ENCODE measurements at regions not wholly inside any gene's neighbourhood (a gene's known extent, or its start where the extent isn't known, plus 50 kb on each side); places are given as distances from the start of the nearest gene placed in this dataset.

- ATAC-seq (ENCODE audit: low FRiP score in 2 of 2) = peak in 1 of 2 donors; percentile 46
- no peak for TF ChIP-seq POLR2AphosphoS5 (IDR thresholded peaks at IDR 0.05)
- no peak for TF ChIP-seq CTCF (IDR thresholded peaks at IDR 0.05)
- no peak for TF ChIP-seq POLR2A (IDR thresholded peaks at IDR 0.05)
- no peak for TF ChIP-seq EP300 (IDR thresholded peaks at IDR 0.05)
- peaks cover 0 to 10% (median 6%) of the 10 kb centered on the region in 4 donors for H3K4me1 ChIP-seq
- WGBS, 2 donors = 56 to 64% methylated on average over 3 of the region's 3 CpGs
- H3K27me3 ChIP-seq = no peaks in the 10 kb centered on the region
- H3K4me3 ChIP-seq = no peak overlapping the region
- no peak overlapping the region for H3K27ac ChIP-seq
- H3K9me3 ChIP-seq = no peaks in the 10 kb centered on the region
- no peaks in the 10 kb centered on the region for H3K36me3 ChIP-seq
- DNase-seq = no peak
Observed at GRCh38 chr17:63250830-63251229, 195.3 kb downstream of the CYB561 start.

- peak in 1 of 2 donors; percentile 83 for DNase-seq
- H3K9me3 ChIP-seq = no peaks in the 10 kb centered on the region
- H3K4me1 ChIP-seq = peaks cover 0 to 4% (median 0%) of the 10 kb centered on the region in 4 donors
- H3K27me3 ChIP-seq = no peaks in the 10 kb centered on the region
- WGBS, 2 donors = 51 to 100% methylated on average over 3 of the region's 3 CpGs
- TF ChIP-seq CTCF (IDR thresholded peaks at IDR 0.05) (no peak), POLR2A (IDR thresholded peaks at IDR 0.05) (no peak), EP300 (IDR thresholded peaks at IDR 0.05) (no peak), POLR2AphosphoS5 (IDR thresholded peaks at IDR 0.05) (no peak)
- H3K4me3 ChIP-seq = no peak overlapping the region
- ATAC-seq (ENCODE audit: low FRiP score in 2 of 2) = peak; percentile 21 to 89
- no peaks in the 10 kb centered on the region for H3K36me3 ChIP-seq
- H3K27ac ChIP-seq = no peak overlapping the region
Observed at GRCh38 chr17:63258785-63259184, 187.3 kb downstream of the CYB561 start.

- H3K9me3 ChIP-seq = no peaks in the 10 kb centered on the region
- H3K4me3 ChIP-seq = no peak overlapping the region
- no peak for TF ChIP-seq EP300 (IDR thresholded peaks at IDR 0.05)
- no peak for TF ChIP-seq CTCF (IDR thresholded peaks at IDR 0.05)
- no peaks in the 10 kb centered on the region for H3K36me3 ChIP-seq
- no peak for DNase-seq
- WGBS, 2 donors = 87% methylated on average over 5 of the region's 5 CpGs
- peaks cover 0 to 4% (median 0%) of the 10 kb centered on the region in 4 donors for H3K4me1 ChIP-seq
- no peak overlapping the region for H3K27ac ChIP-seq
- no peaks in the 10 kb centered on the region for H3K27me3 ChIP-seq
- no peak for ATAC-seq (ENCODE audit: low FRiP score in 2 of 2)
Observed at GRCh38 chr17:63262751-63263476, 183.2 kb downstream of the CYB561 start.

GRCh38 chr17:63265526-63265925 is 180.6 kb downstream of the CYB561 start:
- Histone ChIP-seq H3K36me3 (no peaks in the 10 kb centered on the region), H3K27me3 (no peaks in the 10 kb centered on the region), H3K9me3 (no peaks in the 10 kb centered on the region), H3K27ac (no peak overlapping the region), H3K4me3 (no peak overlapping the region), H3K4me1 (no peaks in the 10 kb centered on the region)
- no peak for ATAC-seq (ENCODE audit: low FRiP score in 2 of 2)
- no peak for TF ChIP-seq CTCF (IDR thresholded peaks at IDR 0.05)
- TF ChIP-seq POLR2A (IDR thresholded peaks at IDR 0.05) = no peak
- no peak for TF ChIP-seq POLR2AphosphoS5 (IDR thresholded peaks at IDR 0.05)
- TF ChIP-seq EP300 (IDR thresholded peaks at IDR 0.05) = no peak
- DNase-seq = no peak

GRCh38 chr17:63267846-63268245 is 178.3 kb downstream of the CYB561 start:
- TF ChIP-seq POLR2A (IDR thresholded peaks at IDR 0.05) = no peak
- Histone ChIP-seq H3K4me3 (no peak overlapping the region), H3K27ac (no peak overlapping the region), H3K27me3 (no peaks in the 10 kb centered on the region), H3K4me1 (no peaks in the 10 kb centered on the region), H3K36me3 (no peaks in the 10 kb centered on the region), H3K9me3 (no peaks in the 10 kb centered on the region)
- DNase-seq (no peak), ATAC-seq (ENCODE audit: low FRiP score in 2 of 2) (no peak)
- 85 to 90% methylated on average over 4 of the region's 4 CpGs for WGBS, 2 donors
